GM23338 (cell line): ENCODE measurements at regions not wholly inside any gene's neighbourhood (a gene's known extent, or its start where the extent isn't known, plus 50 kb on each side); places are given as distances from the start of the nearest gene placed in this dataset.

Source experiments
- CTCF ChIP-seq, 2 experiments: fragments of 200-600 bp in 1 of 2; sonication (generic) in 1 of 2; conservative IDR thresholded peaks; 2 replicates each; pipeline versions ENCODE4 v1.5.1 to v1.6.1; 2016 to 2017; ENCODE audit warnings: antibody characterized with exemption in 2 of 2, low read depth in 2 of 2, mild to moderate bottlenecking in 2 of 2, moderate library complexity in 1 of 2
- ETS1 ChIP-seq: IDR thresholded peaks from 2 replicates; pipeline ENCODE4 v1.6.1; 2016; ENCODE audit warnings: antibody characterized with exemption
- EZH2 ChIP-seq: fragments of 200-600 bp; sonication (generic); IDR thresholded peaks from one replicate; pipeline ENCODE4 v1.8.0; 2017; ENCODE audit warnings: antibody characterized with exemption, mild to moderate bottlenecking, low read depth; ENCODE audit not compliant: unreplicated experiment
- JUNB ChIP-seq: IDR thresholded peaks from one replicate; pipeline ENCODE4 v1.6.1; 2016; ENCODE audit warnings: antibody characterized with exemption; ENCODE audit not compliant: unreplicated experiment
- POLR2AphosphoS5 ChIP-seq: IDR thresholded peaks from 2 replicates; pipeline ENCODE4 v1.6.1; 2016; ENCODE audit warnings: antibody characterized with exemption, low read depth
- REST ChIP-seq: IDR thresholded peaks from one replicate; pipeline ENCODE4 v1.6.1; 2018; ENCODE audit warnings: antibody characterized with exemption; ENCODE audit not compliant: unreplicated experiment
- ZNF114 ChIP-seq: fragments of 250-450 bp; sonication (Bioruptor Pico); IDR thresholded peaks from 2 replicates; pipeline ENCODE4 v1.5.0; 2020; ENCODE audit warnings: mild to moderate bottlenecking, moderate library complexity

GRCh38 chr1:229792012-229792975 lies 166.2 kb downstream of the URB2 start:
- TF ChIP-seq CTCF (conservative IDR thresholded peaks at IDR 0.05; ENCODE audit: low read depth in 2 of 2) (no peak), EZH2 (no peak), POLR2AphosphoS5 (no peak), ETS1 (no peak), REST (no peak), JUNB (no peak), ZNF114 (CRISPR knock-in tag) (no peak)
